ENCODE measurements at regions not wholly inside any gene's neighbourhood (a gene's known extent, or its start where the extent isn't known, plus 50 kb on each side); places are given as distances from the start of the nearest gene placed in this dataset.

GRCh38 chr2:149664896-149665295, 77.3 kb upstream of the MMADHC start:
- TF ChIP-seq CTCF (IDR thresholded peaks at IDR 0.05; ENCODE audit: low read length) (no peak), EZH2 (IDR thresholded peaks at IDR 0.05; ENCODE audit: borderline replicate concordance, low read length) (no peak)
